ENCODE measurements at regions not wholly inside any gene's neighbourhood (a gene's known extent, or its start where the extent isn't known, plus 50 kb on each side); places are given as distances from the start of the nearest gene placed in this dataset.

DNA sequence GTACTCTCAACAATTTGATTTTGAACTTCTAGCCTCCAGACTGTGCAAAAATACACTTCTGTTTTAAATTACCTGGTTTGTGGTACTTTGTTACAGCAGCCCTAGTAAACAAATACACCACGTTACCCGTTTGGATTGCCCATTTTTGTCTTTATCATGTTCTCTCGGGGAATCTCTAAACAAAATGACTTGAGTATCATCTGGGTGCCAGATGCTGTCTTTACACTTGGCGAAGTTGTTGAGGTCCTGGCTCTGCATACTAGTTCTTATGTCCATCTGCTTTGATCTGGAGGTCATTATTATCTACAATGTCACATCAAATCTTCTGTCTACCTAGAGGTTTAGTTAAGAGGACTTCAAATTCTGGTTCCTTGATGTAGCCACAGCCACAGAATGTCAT lies 142.4 kb upstream of the NRIP1 start:
- RAD21 ChIA-PET (ENCODE audit: unreplicated experiment): interaction anchor here (1.0 kb wide), 1 partner anchor 275 kb away, joined by 3 read pairs; no protein-coding TSS in a partner anchor

More for the DNA sequence above, 142.4 kb upstream of the NRIP1 start:
- ChIA-PET SMC1A (ENCODE audit: uncharacterized antibody, unreplicated experiment) (no interaction called here), CTCF (no interaction called here), POLR2A (no interaction called here)
- no peak overlapping the region for H3K4me3 ChIP-seq
- H3K9ac ChIP-seq (ENCODE audit: control insufficient read depth, insufficient read depth, low read length): no peak overlapping the region
- peaks cover 14% of the 10 kb centered on the region for H3K4me1 ChIP-seq (ENCODE audit: control insufficient read depth, insufficient read depth, low read length)
- no peaks in the 10 kb centered on the region for H4K20me1 ChIP-seq (ENCODE audit: control insufficient read depth, insufficient read depth)
- H3K27ac ChIP-seq (ENCODE audit: control insufficient read depth, insufficient read depth): no peak overlapping the region
- DNase-seq (ENCODE audit: low read depth, low spot score) (no peak), ATAC-seq (no peak), FAIRE-seq (no peak)
- no peaks in the 10 kb centered on the region for H3K79me2 ChIP-seq (ENCODE audit: control insufficient read depth, insufficient read depth, low read length)
- in situ Hi-C loops (cut with MboI): no loop called here
- H2AFZ ChIP-seq (ENCODE audit: control insufficient read depth, low read depth, low read length): no peak overlapping the region
- H3K9me3 ChIP-seq (replicated peaks; ENCODE audit: control insufficient read depth, insufficient read depth, low read length): no peaks in the 10 kb centered on the region; the same call in 2 of the 3 replicates
- H3K4me2 ChIP-seq (ENCODE audit: control insufficient read depth, insufficient read depth): no peak overlapping the region
- WGBS (ENCODE audit: insufficient coverage, insufficient replicate concordance, low lambda C conversion rate, missing lambda C conversion rate): 2% methylated on average over 4 of the region's 4 CpGs
- H3K27me3 ChIP-seq (replicated peaks in 1 of 2; ENCODE audit: control insufficient read depth in 2 of 2, insufficient read depth in 2 of 2, low read length in 1 of 2): no peaks in the 10 kb centered on the region
- intact Hi-C loops (cut with micrococcal nuclease; ENCODE audit: unreplicated experiment): no loop called here
- H3K36me3 ChIP-seq (ENCODE audit: control insufficient read depth in 2 of 2, insufficient read depth in 2 of 2, low read length in 1 of 2): no peaks in the 10 kb centered on the region
- no TSS peak for BruUV-seq (replicated peaks)
- TF ChIP-seq, protein P1, sequence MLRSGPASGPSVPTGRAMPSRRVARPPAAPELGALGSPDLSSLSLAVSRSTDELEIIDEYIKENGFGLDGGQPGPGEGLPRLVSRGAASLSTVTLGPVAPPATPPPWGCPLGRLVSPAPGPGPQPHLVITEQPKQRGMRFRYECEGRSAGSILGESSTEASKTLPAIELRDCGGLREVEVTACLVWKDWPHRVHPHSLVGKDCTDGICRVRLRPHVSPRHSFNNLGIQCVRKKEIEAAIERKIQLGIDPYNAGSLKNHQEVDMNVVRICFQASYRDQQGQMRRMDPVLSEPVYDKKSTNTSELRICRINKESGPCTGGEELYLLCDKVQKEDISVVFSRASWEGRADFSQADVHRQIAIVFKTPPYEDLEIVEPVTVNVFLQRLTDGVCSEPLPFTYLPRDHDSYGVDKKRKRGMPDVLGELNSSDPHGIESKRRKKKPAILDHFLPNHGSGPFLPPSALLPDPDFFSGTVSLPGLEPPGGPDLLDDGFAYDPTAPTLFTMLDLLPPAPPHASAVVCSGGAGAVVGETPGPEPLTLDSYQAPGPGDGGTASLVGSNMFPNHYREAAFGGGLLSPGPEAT (IDR thresholded peaks at IDR 0.05; ENCODE audit: low read depth): no peak
- TF ChIP-seq MEF2A (IDR thresholded peaks at IDR 0.05; ENCODE audit: insufficient read depth, low read depth, low read length) (no peak), SRF (IDR thresholded peaks at IDR 0.05; ENCODE audit: low read depth in 2 of 2, low read length in 2 of 2) (no peak), IRF4 (IDR thresholded peaks at IDR 0.05; ENCODE audit: low read depth, low read length) (no peak), ESRRA (IDR thresholded peaks at IDR 0.05; ENCODE audit: low read length) (no peak), ZBTB33 (IDR thresholded peaks at IDR 0.05) (no peak), NFYB (IDR thresholded peaks at IDR 0.05; ENCODE audit: insufficient read depth, low read depth, low read length) (no peak), RCOR1 (conservative IDR thresholded peaks at IDR 0.05; ENCODE audit: low read depth, low read length) (no peak), NKRF (conservative IDR thresholded peaks at IDR 0.05) (no peak), NR2F1 (conservative IDR thresholded peaks at IDR 0.05) (no peak), SIN3A (IDR thresholded peaks at IDR 0.05; ENCODE audit: low read depth, low read length) (no peak), HDGF (IDR thresholded peaks at IDR 0.05) (no peak), SREBF1 (IDR thresholded peaks at IDR 0.05; ENCODE audit: low read length) (no peak), NR2C1 (IDR thresholded peaks at IDR 0.05) (no peak), BRCA1 (IDR thresholded peaks at IDR 0.05; ENCODE audit: low read depth, low read length) (no peak), CHD4 (IDR thresholded peaks at IDR 0.05) (no peak), POLR2A (IDR thresholded peaks at IDR 0.05; ENCODE audit: low read depth, low read length) (no peak), BCLAF1 (IDR thresholded peaks at IDR 0.05) (no peak), NFIC (IDR thresholded peaks at IDR 0.05; ENCODE audit: low read depth, low read length) (no peak)
